HG02970 (cell line): ENCODE measurements at regions not wholly inside any gene's neighbourhood (a gene's known extent, or its start where the extent isn't known, plus 50 kb on each side); places are given as distances from the start of the nearest gene placed in this dataset.
"Not testable (repeated sequence)": the region's sequence is repeated elsewhere in the genome, so short reads cannot be mapped to it uniquely, and the experiment has no call there.

Experiments used
- ATAC-seq: cut with Tn5 transposase; IDR thresholded peaks from one replicate; pipeline ENCODE4 v1.9.1; 2021; ENCODE audit warnings: mild to moderate bottlenecking, moderate library complexity, moderate number of reproducible peaks; ENCODE audit not compliant: unreplicated experiment, low FRiP score

DNA sequence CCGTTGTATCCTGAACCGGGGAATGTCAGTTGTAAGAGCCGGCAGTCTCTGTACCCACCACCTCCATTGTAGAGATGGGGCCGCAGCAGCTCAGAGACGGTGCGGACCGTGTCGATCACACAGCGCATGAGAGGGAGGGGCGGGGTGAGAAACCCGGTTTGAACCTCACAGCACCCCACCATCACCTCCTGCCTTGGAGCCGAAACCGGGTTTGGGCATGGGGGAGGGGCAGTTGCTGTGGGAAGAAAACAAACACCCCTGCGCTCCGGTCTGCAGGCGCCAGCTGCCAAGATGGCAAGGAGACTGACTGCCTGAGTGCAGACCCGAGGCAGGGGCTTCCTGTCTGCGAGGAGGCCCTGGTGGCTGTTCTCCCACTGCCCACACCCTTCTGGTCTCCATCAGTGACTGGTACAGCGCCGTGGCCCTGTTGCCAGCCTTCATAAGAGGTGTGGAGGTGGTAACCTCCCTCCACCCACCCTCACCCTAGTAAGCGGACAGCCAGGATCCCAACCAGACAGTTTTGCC, 69.2 kb upstream of the SSBP3 start:
- ATAC-seq, result no peak

DNA sequence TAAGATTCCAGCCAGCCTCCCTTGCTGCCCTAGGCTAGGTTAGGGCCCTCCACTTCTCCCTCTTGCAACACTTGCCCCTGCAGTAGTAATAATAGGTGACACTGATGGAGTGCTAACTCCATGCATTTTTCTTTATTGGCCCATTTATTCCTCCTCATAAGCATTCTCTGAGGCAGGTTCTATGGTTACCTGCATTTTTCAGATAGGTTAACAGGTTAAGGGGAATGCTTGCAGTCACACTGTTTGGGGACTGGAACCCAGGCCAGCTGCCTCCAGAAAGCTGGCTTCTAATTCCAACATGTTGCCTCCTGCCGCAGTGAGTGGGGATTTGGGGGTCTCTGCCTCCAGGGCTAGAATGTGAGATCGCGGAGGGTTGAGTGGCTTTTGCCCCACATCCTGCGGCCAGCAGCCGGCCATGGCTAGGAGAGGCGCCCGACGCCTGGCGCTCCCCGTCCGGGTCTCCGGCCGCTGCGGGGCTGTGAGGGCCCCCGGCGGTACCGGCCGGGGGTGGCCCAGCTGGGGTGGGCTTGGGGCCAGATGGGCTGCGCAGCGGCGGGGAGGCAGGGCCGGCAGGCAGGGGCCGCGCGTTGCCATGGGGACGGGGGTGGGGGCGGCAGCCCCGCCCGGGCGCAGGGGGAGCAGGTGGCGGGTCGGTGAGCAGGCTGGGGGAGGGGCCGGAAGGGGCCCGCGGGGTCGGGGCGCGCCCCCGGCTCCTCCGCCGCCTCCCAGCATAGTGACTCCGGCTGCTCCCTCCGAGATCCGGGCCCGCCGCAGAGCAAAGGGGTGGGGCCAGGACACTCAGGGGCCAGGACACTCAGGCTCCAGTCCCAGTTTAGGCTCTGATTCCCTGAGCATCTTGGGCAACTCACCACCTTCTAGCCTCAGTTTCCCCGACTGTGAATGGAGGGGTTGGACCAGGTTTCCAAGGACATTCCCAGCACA, 68.4 kb upstream of the SSBP3 start:
- no peak for ATAC-seq

DNA sequence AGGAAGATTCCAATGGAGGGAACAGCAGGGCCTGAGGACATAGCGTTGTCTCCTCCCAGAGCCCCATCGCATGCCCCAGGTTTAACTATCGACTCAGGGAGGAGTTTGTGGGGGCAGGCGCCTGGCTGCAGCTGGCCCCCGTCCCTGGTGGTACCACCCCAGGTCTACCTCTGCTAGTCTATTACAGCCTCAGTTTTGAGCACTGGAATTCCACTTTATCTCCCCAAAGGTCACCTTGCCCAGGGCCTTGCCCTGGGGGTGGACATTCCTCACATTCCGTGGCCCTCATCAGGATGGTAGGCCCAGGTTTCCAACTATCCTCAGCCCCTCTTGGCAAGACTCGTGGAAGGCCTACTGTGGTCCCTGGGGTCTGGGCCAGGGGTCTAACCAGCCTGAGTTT, 65.4 kb upstream of the SSBP3 start:
- no peak for ATAC-seq

DNA sequence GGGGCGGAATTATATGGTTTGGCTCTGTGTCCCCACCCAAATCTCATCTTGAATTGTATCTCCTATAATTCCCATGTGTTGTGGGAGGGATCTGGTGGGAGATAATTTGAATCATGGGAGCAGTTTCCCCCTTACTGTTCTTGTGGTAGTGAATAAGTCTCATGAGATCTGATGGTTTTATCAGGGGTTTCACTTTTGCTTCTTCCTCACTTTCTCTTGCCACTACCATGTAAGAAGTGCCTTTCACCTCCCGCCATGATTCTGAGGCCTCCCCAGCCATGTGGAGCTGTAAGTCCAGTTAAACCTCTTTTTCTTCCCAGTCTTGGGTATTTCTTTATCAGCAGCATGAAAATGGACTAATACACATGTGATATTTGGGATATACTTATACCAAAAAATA, 63.2 kb upstream of the SSBP3 start:
- ATAC-seq, result not testable (repeated sequence)

DNA sequence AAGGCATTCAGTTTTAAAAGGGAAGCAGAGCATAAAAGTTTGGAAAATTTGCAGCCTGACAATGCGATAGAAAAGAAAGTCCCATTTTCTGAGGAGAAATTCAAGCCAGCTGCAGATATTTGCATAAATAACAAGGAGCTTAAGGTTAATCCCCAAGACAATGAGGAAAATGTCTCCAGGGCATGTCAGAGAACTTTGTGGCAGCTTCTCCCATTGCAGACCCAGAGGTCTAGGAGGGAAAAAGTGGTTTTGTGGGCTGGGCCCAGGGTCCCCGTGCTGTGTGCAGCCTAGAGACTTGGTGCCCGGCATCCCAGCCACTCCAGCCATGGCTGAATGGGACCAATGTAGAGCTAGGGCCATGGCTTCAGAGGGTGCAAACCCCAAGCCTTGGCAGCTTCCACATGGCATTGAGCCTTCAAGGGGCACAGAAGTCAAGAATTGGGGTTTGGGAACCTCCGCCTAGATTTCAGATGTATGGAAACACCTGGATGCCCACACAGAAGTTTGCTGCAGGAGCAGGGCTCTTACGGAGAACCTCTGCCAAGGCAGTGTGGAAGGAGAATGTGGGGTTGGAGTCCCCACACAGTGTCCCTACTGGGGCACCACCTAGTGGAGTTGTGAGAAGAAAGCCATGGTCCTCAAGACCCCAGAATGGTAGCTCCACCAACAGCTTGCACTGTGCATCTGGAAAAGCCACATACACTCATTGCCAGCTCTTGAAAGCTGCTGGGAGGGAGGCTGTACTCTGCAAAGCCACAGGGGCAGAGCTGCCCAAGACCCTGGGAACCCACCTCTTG, 62.3 kb upstream of the SSBP3 start:
- ATAC-seq, result not testable (repeated sequence)

DNA sequence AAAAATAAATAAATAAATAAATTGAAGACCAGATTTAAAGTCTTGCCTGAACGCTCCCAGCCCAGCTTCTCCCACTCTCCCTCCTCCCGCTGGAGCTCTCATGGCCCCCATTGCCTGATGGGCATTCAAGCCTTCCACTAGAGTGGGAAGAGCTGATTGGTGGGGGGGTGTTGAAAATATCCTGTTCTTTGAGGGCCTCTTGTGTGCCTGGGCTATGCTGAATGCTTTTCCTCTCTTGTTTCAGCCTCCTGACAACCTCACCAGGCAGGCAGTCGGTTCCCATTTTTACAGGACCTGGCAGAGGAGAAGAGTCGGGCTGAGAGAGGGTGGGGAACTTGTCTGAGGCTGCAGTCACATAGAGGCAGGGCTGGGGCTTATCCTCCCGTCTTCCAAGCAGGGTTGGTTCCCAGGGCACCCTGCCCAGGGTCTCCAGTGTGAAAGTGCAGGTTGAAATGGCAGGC, 59.2 kb upstream of the SSBP3 start:
- ATAC-seq, result no peak

DNA sequence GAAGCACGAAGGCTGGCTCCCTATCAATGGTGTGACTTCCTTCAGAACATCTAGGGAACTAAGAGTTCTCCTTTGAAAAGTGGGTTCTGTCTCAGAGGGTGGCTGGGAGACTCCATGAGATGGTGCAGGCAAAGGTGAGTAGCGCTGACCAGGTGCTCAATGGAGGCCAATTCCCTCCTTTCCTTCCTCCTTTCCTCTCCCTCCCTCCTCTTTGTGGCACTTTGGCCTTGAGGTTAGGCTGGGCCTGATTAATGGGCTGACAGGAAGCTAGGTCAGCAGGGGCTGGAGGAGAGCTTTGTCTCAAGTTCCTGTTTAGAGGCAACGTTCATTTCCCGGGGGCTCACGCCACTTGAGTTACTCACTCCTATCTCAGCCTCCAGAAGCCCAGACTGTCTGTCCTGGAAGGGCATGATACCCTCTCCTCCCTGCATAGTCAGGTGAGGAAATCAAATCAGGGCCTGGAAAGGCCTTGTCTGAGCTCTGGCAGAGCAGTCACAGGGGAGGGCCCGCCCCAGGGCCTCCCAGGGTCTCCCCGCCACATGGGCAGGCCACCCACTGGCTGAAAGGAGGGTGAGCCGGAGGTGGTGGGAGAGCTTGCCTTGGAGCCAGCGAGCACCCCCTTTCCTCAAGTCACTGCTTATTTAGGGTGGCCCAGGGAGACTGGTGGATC, 58.4 kb upstream of the SSBP3 start:
- ATAC-seq, result no peak

DNA sequence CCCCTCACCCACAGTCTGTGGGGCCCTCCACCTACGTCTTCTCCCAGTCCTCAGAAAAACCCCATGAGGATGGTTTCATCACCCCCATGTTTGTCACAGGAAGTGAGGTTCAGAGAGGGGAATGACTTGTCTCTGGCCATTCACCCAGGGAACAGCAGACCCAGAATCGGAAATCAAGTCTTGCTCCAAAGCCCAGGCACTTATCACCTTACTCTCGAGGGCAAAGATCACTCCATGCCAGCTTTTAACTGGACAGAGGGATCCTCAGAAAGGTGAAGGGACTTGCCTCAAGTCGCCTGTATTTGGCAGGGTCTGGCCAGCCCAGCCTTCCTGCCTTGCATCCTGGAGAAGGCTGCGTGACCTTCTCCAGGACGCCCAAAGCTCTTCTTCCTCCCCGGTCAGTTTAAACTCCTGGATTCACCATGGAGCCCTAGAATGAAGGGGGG, 57.9 kb upstream of the SSBP3 start:
- ATAC-seq, result no peak

DNA sequence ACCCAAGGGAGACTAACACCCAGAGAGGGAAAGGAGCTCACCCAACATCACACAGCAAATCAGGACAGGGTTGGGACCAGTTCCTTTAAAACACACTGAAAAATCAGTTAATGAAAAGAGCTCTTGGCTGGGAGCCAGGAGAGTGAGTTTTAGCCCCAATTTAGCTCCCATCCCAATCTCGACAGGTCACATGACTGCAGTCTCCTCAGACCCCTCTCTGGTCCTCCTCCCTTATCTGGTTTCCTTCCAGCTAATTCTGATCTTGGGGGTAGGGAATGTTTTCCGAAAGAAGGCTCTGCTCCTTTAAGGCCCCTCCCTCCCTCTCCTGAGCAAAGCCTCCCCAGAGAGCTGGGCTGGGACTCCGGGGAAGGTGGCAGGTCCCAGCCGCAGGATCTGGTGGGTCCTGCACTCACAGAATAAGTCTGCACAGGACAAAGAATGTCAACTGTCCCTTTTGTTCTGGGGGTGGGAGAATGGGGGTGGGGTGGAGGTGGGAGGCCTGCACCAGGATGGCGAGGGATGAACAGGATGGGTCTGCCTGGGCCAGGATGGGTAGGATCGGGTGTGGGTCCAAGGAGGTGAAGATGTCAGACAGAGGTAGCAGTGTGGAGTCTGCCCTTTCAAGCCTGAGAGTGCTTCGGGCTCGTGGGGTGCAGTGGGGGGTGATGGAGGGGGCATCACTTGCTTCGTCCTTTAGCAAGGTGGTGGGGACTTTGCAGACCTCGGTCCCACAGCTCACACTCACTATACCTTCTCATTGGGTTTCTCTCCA, 57.3 kb upstream of the SSBP3 start:
- no peak for ATAC-seq

DNA sequence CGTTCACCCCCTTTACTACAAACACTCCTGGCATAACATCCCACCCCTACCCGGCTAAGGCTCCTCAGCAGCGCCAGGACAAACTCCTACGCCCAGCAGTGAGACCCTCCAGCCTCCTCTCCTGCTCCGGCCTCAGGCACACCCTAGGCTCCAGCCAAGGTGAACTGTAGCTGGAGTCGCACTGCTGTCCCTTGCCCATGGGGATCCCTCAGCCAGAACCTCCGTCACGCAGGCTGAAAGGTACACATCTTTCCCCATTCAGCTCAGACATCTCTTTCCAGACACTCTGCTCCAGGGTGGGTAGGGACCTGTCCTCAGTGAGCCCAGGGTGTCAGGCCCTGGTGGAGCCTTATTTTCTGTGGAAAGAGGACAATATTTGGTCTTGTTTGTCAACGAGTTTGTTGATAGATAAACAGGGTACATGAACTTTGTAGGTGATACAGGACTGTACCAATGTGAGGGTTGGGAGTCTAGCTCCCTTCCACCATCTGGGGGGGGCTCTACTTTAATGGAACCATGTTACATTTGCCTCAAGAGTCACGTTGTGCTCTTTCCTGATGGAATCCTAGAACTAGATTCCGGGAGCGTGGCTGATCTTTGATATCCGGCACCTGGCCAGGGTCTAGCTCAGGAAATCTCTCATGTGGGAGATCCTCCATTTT, 56.5 kb upstream of the SSBP3 start:
- no peak for ATAC-seq

DNA sequence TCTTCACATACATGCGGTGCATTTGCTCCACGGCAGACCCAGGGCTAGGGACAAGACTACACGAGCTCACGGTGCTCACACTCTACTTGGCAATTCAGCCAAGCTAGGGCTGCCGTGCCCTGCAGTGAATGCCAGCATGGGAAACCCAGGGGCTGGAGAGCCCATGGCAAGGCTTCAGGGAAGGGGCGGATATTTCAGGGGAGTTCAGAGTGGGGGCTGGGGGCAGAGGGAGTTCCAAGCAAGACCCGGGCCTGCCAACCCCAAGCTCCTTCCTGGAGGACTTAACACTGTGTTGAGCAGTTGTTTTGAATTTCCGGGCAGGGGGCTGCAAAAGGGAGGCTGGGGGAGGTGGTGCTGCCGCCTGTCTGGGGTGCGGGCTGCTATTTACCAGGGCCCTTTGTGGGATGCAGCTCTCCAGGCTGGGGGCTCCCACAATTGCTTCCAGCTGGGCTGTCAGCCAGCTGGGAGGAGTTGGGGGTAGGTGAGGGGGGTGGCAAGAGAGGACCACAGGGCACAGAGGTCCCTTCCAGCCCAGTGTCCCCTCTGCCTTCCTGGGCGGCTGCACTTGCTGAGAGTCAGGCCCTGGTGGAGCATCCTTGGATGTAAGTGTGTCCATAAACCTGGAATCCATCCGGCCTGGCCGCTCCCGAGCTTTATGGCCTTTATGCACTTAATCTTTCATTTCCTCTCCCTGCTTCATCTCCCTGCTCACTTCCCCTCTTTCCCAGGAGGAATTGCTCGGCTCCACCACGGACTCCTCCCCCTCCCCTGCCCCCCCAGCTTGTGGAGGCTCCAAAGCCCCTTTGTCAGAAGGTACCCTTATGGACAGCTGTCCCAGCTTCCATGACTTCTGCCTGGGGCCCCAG, 55.8 kb upstream of the SSBP3 start:
- ATAC-seq, result no peak

DNA sequence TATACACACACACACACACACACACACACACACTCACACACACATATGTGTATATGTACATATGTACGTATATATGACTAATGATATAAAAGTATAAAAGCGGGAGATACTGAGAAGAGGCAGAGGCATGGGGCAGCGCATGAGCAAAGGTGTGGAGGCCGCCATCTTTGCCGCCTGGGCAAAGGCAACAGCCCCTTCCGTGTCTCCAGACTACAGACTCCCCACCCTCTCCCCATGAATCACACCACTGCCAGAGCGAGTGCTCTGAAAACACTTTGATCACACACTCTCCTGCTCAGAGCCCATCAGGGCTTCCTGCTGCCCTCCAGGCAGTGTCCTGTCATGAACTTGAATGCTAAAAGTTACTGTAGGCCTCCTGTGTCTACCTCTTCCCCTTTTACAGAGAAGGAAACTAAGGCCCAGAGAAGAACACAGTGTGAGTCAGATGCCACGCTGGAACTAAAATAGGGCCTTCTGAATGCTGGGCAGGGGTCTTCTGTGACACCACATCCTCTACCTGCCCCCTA, 54.7 kb upstream of the SSBP3 start:
- ATAC-seq, result no peak

DNA sequence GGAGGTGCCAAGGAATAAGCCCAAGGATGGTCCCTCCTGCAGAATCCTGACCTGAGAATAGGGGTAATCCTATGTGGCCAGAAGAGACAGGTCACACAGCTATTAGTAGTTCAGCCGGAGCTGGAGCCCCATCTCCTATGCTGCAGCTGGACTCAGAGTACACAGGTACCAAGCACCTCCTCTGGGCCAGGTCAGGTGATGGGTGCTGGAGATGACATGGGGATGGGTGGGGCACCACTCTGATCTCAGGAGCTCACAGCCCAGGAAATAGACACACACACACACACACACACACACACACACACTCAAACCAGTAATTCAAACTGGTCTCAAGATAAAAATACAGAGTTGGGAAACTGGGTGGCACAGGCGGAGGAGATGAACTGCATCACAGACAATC, 54.2 kb upstream of the SSBP3 start:
- no peak for ATAC-seq

DNA sequence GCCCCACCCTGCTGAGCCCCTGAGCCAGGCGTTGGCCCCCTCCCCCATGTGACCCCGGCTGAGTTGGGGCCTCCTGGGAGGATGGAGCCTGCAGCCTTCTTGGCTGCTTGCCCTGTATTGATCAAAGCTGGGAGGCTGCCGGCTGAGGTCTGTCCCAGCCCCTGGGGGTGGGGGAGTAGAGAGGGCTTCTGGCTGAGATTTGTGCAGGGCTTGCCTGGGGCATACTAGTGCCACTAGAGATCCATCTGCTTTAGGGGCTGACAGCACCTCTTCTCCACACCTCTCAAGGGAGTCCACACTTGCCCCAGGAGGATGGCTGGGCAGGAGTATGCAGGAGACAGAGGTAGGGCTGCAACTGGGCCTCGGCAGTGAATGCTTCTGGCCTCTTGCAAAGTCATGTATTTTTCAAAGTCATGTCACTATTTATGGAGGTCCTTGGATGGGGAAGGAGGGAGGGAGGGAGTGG, 53.6 kb upstream of the SSBP3 start:
- ATAC-seq, result no peak

DNA sequence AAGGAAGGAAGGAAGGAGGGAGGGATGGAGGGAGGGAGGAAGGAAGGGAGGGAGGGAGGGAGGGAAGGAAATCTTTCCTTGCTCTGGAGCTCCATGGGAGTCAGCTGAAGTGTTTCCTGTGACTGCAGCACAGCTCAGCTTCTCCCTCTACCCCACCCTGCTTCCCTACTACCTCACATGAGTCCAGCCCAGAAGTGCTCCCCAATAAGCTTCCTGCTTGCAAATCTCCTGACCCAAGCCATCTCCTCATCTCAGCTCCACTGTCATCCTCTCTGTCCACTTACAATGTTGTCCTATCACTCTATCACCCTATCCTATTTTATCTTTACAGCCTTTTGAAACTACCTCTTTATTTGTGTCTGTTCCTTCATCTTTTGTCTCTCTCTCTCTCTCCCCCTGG, 52.9 kb upstream of the SSBP3 start:
- ATAC-seq, result no peak

DNA sequence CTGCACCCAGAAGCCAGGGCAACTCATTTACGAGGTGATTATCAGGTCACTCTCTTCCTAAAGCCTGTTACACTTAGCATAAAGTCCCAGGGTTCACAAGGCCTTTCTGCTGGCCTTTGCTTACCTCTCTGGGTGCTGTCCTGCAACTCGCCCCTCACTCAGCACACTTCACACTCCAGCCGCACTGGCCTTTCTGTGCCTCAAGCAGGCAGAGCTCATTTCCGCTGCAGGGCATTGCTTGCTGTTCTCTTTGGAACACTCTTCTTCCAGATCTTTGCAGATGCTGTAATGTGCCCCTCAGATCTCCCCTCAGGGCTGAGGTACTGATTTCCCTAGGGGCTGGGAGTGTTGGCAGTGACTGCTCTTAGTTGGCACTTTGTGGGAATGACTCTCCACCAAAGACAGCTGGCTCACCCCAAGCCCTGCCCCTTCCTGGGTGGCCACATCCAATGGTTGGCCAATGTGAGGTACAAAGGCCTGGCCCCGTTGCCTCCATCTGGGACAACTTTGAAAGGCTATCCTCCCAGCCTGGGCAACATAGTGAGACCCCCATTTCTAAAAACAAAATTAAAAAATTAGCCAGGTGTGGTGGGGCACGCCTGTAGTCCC, 50.8 kb upstream of the SSBP3 start:
- ATAC-seq, result no peak

DNA sequence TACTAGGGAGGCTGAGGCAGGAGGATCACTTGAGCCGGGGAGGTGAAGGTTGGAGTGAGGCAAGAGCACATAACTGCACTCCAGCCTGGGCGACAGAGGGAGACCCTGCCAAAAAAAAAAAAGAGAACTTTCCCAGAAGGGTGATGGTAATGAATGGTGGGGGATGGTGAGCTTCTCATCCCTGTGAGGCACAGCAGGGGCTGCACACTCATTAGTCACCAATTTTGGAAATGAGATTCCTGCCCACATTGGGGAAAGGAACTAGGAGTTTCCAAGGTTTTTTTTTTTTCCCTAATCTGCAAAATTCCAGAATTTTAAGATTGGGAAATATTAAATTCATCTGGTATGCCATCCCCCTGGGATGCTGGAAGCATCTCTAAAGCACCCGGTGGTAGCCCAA, 50.2 kb upstream of the SSBP3 start:
- ATAC-seq, result no peak
